A673 (cell line): ENCODE measurements at regions not wholly inside any gene's neighbourhood (a gene's known extent, or its start where the extent isn't known, plus 50 kb on each side); places are given as distances from the start of the nearest gene placed in this dataset.

Source experiments
- EZH2 ChIP-seq: fragments of 200-600 bp; sonication (generic); IDR thresholded peaks from 2 replicates; pipeline ENCODE4 v1.6.1; 2017; ENCODE audit warnings: borderline replicate concordance, low read depth, mild to moderate bottlenecking, mixed read lengths, antibody characterized with exemption, low read length; ENCODE audit not compliant: poor library complexity, severe bottlenecking
- TF ChIP-seq, protein P1 (sequence below): fragments of 300-800, 200-600 bp; sonication (generic); conservative IDR thresholded peaks from 2 replicates; pipeline ENCODE4 v1.5.1; 2017; ENCODE audit warnings: low read depth, mild to moderate bottlenecking, antibody characterized with exemption, low read length, moderate library complexity, mixed read lengths

GRCh38 chr15:69804786-69805185 is 292.9 kb downstream of the TLE3 start:
- TF ChIP-seq EZH2: no peak
- TF ChIP-seq, protein P1, sequence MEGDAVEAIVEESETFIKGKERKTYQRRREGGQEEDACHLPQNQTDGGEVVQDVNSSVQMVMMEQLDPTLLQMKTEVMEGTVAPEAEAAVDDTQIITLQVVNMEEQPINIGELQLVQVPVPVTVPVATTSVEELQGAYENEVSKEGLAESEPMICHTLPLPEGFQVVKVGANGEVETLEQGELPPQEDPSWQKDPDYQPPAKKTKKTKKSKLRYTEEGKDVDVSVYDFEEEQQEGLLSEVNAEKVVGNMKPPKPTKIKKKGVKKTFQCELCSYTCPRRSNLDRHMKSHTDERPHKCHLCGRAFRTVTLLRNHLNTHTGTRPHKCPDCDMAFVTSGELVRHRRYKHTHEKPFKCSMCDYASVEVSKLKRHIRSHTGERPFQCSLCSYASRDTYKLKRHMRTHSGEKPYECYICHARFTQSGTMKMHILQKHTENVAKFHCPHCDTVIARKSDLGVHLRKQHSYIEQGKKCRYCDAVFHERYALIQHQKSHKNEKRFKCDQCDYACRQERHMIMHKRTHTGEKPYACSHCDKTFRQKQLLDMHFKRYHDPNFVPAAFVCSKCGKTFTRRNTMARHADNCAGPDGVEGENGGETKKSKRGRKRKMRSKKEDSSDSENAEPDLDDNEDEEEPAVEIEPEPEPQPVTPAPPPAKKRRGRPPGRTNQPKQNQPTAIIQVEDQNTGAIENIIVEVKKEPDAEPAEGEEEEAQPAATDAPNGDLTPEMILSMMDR: no peak
